ENCODE measurements at regions not wholly inside any gene's neighbourhood (a gene's known extent, or its start where the extent isn't known, plus 50 kb on each side); places are given as distances from the start of the nearest gene placed in this dataset.

- no peak overlapping the region for H3K4me3 ChIP-seq (ENCODE audit: low read depth, low read length)
- TF ChIP-seq CTCF (IDR thresholded peaks at IDR 0.05; ENCODE audit: borderline replicate concordance, insufficient read depth, low read depth, low read length), result no peak
Measured at GRCh38 chr13:50452028-50452427, 391.5 kb downstream of the DLEU7 start.

GRCh38 chr13:50452756-50453155 is 390.7 kb downstream of the DLEU7 start:
- TF ChIP-seq CTCF (IDR thresholded peaks at IDR 0.05; ENCODE audit: borderline replicate concordance, insufficient read depth, low read depth, low read length), result no peak
- no peak overlapping the region for H3K4me3 ChIP-seq (ENCODE audit: low read depth, low read length)

GRCh38 chr13:50453188-50453587 is 390.3 kb downstream of the DLEU7 start:
- no peak overlapping the region for H3K4me3 ChIP-seq (ENCODE audit: low read depth, low read length)
- TF ChIP-seq CTCF (IDR thresholded peaks at IDR 0.05; ENCODE audit: borderline replicate concordance, insufficient read depth, low read depth, low read length), result no peak

- no peak for TF ChIP-seq CTCF (IDR thresholded peaks at IDR 0.05; ENCODE audit: borderline replicate concordance, insufficient read depth, low read depth, low read length)
Measured at GRCh38 chr13:50456111-50456510, 387.4 kb downstream of the DLEU7 start.

GRCh38 chr13:50457415-50458393 is 385.8 kb downstream of the DLEU7 start:
- H3K4me3 ChIP-seq (ENCODE audit: low read depth, low read length), result no peak overlapping the region
- TF ChIP-seq CTCF (IDR thresholded peaks at IDR 0.05; ENCODE audit: borderline replicate concordance, insufficient read depth, low read depth, low read length), result no peak

More at GRCh38 chr13:50456111-50456510, 387.4 kb downstream of the DLEU7 start:
- no peak overlapping the region for H3K4me3 ChIP-seq (ENCODE audit: low read depth, low read length)

GRCh38 chr13:50459046-50459445 is 384.4 kb downstream of the DLEU7 start:
- no peak for TF ChIP-seq CTCF (IDR thresholded peaks at IDR 0.05; ENCODE audit: borderline replicate concordance, insufficient read depth, low read depth, low read length)
- no peak overlapping the region for H3K4me3 ChIP-seq (ENCODE audit: low read depth, low read length)

GRCh38 chr13:50459658-50460057 is 383.8 kb downstream of the DLEU7 start:
- TF ChIP-seq CTCF (IDR thresholded peaks at IDR 0.05; ENCODE audit: borderline replicate concordance, insufficient read depth, low read depth, low read length), result no peak
- no peak overlapping the region for H3K4me3 ChIP-seq (ENCODE audit: low read depth, low read length)
